ENCODE measurements at regions not wholly inside any gene's neighbourhood (a gene's known extent, or its start where the extent isn't known, plus 50 kb on each side); places are given as distances from the start of the nearest gene placed in this dataset.
"Not testable (repeated sequence)": the region's sequence is repeated elsewhere in the genome, so short reads cannot be mapped to it uniquely, and the experiment has no call there.

- in situ Hi-C loops (cut with MboI); CTCF ChIA-PET; H3K4me3 ChIP-seq; H3K27ac ChIP-seq (ENCODE audit: control insufficient read depth, insufficient read depth); H4K20me1 ChIP-seq (ENCODE audit: control insufficient read depth, insufficient read depth); intact Hi-C loops (cut with micrococcal nuclease; ENCODE audit: unreplicated experiment); H3K4me1 ChIP-seq (ENCODE audit: control insufficient read depth, insufficient read depth, low read length); H3K79me2 ChIP-seq (ENCODE audit: control insufficient read depth, insufficient read depth, low read length); H3K4me2 ChIP-seq (ENCODE audit: control insufficient read depth, insufficient read depth); DNase-seq (ENCODE audit: low read depth, low spot score); H2AFZ ChIP-seq (ENCODE audit: control insufficient read depth, low read depth, low read length); ATAC-seq; POLR2A ChIA-PET; RAD21 ChIA-PET (ENCODE audit: unreplicated experiment); H3K9ac ChIP-seq (ENCODE audit: control insufficient read depth, insufficient read depth, low read length); SMC1A ChIA-PET (ENCODE audit: uncharacterized antibody, unreplicated experiment); FAIRE-seq; BruUV-seq (replicated peaks); H3K27me3 ChIP-seq (replicated peaks in 1 of 2; ENCODE audit: control insufficient read depth in 2 of 2, insufficient read depth in 2 of 2, low read length in 1 of 2); H3K36me3 ChIP-seq (ENCODE audit: control insufficient read depth in 2 of 2, insufficient read depth in 2 of 2, low read length in 1 of 2); H3K9me3 ChIP-seq (replicated peaks; ENCODE audit: control insufficient read depth, insufficient read depth, low read length): not testable (repeated sequence)
- WGBS (ENCODE audit: insufficient coverage, insufficient replicate concordance, low lambda C conversion rate, missing lambda C conversion rate): 56% methylated on average over 15 of the region's 24 CpGs
Measured at GRCh38 chr4:160125576-160126287, 1022.9 kb downstream of the RAPGEF2 start.

- no peak for TF ChIP-seq CREM (IDR thresholded peaks at IDR 0.05; ENCODE audit: low read depth)
- ChIA-PET CTCF (no interaction called here), SMC1A (ENCODE audit: uncharacterized antibody, unreplicated experiment) (no interaction called here), RAD21 (ENCODE audit: unreplicated experiment) (no interaction called here), POLR2A (no interaction called here)
- H3K36me3 ChIP-seq (ENCODE audit: control insufficient read depth in 2 of 2, insufficient read depth in 2 of 2, low read length in 1 of 2): no peaks in the 10 kb centered on the region
- H3K4me1 ChIP-seq (ENCODE audit: control insufficient read depth, insufficient read depth, low read length): no peaks in the 10 kb centered on the region
- no peaks in the 10 kb centered on the region for H3K79me2 ChIP-seq (ENCODE audit: control insufficient read depth, insufficient read depth, low read length)
- in situ Hi-C loops (cut with MboI): no loop called here
- BruUV-seq (replicated peaks): no TSS peak
- FAIRE-seq: no peak
- no peaks in the 10 kb centered on the region for H4K20me1 ChIP-seq (ENCODE audit: control insufficient read depth, insufficient read depth)
- H3K9me3 ChIP-seq (replicated peaks; ENCODE audit: control insufficient read depth, insufficient read depth, low read length): no peaks in the 10 kb centered on the region
- intact Hi-C loops (cut with micrococcal nuclease; ENCODE audit: unreplicated experiment): no loop called here
- ATAC-seq: no peak
- no peak overlapping the region for H3K9ac ChIP-seq (ENCODE audit: control insufficient read depth, insufficient read depth, low read length)
- no peak overlapping the region for H3K4me2 ChIP-seq (ENCODE audit: control insufficient read depth, insufficient read depth)
- H3K27me3 ChIP-seq (replicated peaks in 1 of 2; ENCODE audit: control insufficient read depth in 2 of 2, insufficient read depth in 2 of 2, low read length in 1 of 2): no peaks in the 10 kb centered on the region
- H2AFZ ChIP-seq (ENCODE audit: control insufficient read depth, low read depth, low read length): no peak overlapping the region
- H3K27ac ChIP-seq (ENCODE audit: control insufficient read depth, insufficient read depth): no peak overlapping the region
- no peak for DNase-seq (ENCODE audit: low read depth, low spot score)
- no peak overlapping the region for H3K4me3 ChIP-seq
Measured at GRCh38 chr4:160127211-160127610, 1024.3 kb downstream of the RAPGEF2 start.
